Skin epidermis (tissue), 12 donors: ENCODE measurements at regions not wholly inside any gene's neighbourhood (a gene's known extent, or its start where the extent isn't known, plus 50 kb on each side); places are given as distances from the start of the nearest gene placed in this dataset.

Experiments
- H3K27ac ChIP-seq, 21 experiments: fragments of 200-600 bp; sonication (generic) in 11 of 21; one replicate each; pipeline ENCODE4 v1.5.0; 2020; ENCODE audit warnings: mild to moderate bottlenecking in 3 of 21, inconsistent platforms in 2 of 21, moderate library complexity in 2 of 21
- H3K4me3 ChIP-seq, 7 experiments: fragments of 200-600 bp; sonication (generic) in 2 of 7; one replicate each; pipeline ENCODE4 v1.5.0; 2020; ENCODE audit warnings: inconsistent platforms in 2 of 7, mild to moderate bottlenecking in 2 of 7, moderate library complexity in 1 of 7

GRCh38 chr4:38226170-38226569, 266.0 kb downstream of the PTTG2 start:
- Histone ChIP-seq H3K4me3 (no peak overlapping the region), H3K27ac (no peak overlapping the region)

- peak overlapping the region in 14 of 21 experiments; percentile 1 to 57 (median 30) for H3K27ac ChIP-seq
Observed at GRCh38 chr4:38230121-38230801, 270.1 kb downstream of the PTTG2 start.

GRCh38 chr4:38230821-38231563, 270.8 kb downstream of the PTTG2 start:
- H3K27ac ChIP-seq = peak overlapping the region in 9 of 21 experiments; percentile 15 to 53 (median 29)
- no peak overlapping the region for H3K4me3 ChIP-seq

More at GRCh38 chr4:38230121-38230801, 270.1 kb downstream of the PTTG2 start:
- H3K4me3 ChIP-seq = no peak overlapping the region

GRCh38 chr4:38231626-38232025, 271.4 kb downstream of the PTTG2 start:
- peak overlapping the region in 3 of 21 experiments; percentile 26 to 41 (median 29) for H3K27ac ChIP-seq
- H3K4me3 ChIP-seq = no peak overlapping the region

DNA sequence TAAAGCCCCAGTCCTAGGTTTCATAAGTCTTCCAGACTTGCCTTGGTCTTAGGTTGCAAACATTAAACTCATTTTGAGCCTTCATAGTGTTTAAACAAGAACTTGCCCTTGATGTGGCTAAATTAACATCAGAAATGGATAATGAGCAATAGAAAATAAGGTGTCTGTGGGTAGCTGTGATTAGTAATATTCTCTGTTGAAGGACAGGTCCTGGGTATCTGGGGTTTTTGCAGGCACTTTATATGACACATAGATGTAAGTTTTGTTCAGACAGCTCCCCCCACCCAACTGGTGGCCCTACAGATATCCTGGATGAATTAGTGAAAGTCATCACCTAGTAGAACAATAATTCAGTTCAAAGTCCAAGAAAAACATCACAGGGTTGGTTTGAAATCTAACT, 272.5 kb downstream of the PTTG2 start:
- Histone ChIP-seq H3K27ac (no peak overlapping the region), H3K4me3 (no peak overlapping the region)

DNA sequence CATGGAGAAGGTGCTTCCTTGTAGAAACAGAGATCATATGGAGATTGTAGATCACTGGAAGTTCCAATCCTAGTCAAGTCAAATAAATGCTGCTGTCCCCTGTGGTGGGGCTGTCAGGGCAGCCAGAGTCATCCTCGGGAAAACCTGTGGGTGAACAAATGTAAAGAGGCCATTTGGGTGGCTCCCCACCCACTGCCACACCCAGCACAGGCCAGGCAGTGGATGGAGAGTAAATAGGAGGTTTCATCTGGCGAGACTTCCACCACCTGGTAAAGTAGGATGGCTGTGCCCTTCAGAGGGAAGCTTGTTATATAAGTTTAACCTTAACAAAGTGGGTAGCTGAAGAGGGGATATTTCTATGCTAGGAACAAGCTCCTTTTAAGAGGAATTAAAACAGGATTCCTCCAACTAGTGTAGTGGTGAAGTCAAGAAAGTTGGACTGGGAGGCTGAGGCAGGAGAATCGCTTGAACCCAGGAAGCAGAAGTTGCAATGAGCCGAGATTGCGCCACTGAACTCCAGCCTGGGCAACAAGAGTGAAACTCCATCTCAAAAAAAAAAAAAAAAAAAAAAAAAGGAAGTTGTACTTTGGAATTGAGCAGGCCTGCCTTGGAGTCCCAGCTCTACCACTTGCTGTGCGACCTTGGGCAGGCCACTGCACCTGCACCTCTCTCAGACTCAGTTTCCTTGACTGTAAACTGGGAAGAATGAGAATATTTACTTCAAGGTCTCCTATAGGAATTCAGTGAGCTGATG, 273.7 kb downstream of the PTTG2 start:
- no peak overlapping the region for H3K27ac ChIP-seq
- H3K4me3 ChIP-seq = no peak overlapping the region

DNA sequence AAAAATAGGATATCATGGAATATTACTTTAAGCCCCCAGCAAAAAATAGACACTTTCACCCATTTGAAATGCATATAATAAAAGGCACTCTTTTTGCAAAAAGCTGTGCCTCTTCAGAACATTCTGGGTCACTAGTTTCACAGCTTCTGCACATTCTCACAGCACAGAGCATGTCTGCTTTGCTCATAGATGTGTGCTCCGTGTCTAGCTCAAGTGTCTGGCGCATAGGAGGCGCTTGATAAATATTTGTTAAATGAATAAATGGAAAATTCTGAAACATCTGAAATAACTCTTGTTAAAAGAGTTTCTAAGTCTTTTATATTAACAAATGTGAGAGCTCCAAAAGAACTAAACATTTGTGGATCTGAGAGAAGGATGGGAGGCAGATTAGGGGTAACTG, 275.2 kb downstream of the PTTG2 start:
- Histone ChIP-seq H3K4me3 (no peak overlapping the region), H3K27ac (no peak overlapping the region)

DNA sequence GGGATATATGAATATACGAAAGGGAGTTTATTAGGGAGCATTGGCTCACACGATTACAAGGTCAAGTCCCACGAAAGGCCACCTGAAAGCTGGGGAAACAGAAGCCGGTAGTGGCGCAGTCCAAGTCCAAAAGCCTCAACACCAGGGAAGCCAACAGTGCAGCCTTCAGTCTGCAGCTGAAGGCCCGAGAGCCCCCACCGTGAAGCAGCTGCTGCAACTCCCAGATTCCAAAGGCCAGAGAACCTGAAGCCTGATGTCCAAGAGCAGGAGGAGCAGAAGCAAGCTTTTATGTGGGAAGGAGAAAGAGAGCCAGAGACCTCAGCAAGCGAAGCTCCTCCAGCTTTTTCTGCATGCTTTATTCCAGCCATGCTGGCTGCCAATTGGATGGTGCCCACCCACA, 275.8 kb downstream of the PTTG2 start:
- no peak overlapping the region for H3K27ac ChIP-seq

GRCh38 chr4:38236503-38236902, 276.3 kb downstream of the PTTG2 start:
- H3K4me3 ChIP-seq = no peak overlapping the region
- peak overlapping the region in 3 of 21 experiments; percentile 3 to 34 (median 23) for H3K27ac ChIP-seq

More for the DNA sequence above, 275.8 kb downstream of the PTTG2 start:
- H3K4me3 ChIP-seq = no peak overlapping the region

DNA sequence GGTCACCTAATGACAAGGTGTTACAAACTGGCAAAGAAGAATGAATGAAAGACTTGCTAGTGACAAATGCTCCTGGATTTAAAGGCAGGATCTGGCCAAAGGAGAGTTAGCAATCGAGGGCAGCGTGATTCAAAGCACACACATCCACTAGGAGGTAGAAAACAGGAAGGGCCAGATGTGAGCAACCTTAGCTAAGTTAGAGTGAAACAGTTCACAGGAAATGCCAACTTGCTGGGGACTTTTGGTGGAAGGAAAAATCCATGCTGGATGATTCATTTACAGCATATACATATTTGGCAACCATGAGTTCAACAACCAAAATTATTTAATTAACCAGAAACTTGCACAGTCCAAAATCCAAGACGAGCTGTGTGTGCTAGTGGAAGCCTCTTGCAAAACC, 276.9 kb downstream of the PTTG2 start:
- peak overlapping the region in 2 of 21 experiments; percentile 3 to 37 for H3K27ac ChIP-seq
- H3K4me3 ChIP-seq = no peak overlapping the region

DNA sequence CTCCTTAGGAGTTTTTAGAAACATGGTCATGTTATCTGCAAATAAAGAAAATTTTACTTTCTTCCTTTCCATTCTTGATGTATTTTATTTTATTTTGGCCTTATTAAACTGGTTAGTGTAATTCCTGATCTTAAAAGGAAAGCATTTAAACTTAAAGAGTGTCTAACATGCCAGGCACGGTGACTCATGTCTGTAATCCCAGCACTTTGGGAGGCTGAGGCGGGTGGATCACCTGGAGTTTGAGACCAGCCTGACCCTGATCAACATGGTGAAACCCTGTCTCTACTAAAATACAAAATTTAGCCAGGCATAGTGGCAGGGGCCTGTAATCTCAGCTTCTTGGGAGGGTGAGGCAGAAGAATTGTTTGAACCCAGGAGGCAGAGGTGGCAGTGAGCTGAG, 281.3 kb downstream of the PTTG2 start:
- no peak overlapping the region for H3K4me3 ChIP-seq
- H3K27ac ChIP-seq = no peak overlapping the region

DNA sequence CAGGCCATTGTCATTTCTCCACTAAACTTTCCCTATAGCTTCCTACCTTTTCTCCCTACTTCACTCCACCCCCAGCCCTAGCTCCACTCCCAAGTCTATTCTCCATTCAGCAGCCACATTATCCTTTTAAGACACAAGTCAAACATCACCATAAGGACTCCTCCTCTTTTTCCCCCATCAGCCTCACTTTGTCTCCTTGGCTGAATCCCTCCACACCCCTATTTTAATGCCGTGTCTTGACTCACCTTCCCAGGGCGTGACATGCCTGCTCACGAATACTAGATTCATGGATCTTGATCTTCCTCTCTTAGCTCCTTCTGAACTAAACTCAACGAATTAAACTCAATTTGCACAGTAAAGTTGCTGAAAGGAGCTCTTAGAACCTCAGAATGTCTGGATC, 281.9 kb downstream of the PTTG2 start:
- Histone ChIP-seq H3K4me3 (no peak overlapping the region), H3K27ac (peak overlapping the region in 1 of 21 experiments; percentile 31)

DNA sequence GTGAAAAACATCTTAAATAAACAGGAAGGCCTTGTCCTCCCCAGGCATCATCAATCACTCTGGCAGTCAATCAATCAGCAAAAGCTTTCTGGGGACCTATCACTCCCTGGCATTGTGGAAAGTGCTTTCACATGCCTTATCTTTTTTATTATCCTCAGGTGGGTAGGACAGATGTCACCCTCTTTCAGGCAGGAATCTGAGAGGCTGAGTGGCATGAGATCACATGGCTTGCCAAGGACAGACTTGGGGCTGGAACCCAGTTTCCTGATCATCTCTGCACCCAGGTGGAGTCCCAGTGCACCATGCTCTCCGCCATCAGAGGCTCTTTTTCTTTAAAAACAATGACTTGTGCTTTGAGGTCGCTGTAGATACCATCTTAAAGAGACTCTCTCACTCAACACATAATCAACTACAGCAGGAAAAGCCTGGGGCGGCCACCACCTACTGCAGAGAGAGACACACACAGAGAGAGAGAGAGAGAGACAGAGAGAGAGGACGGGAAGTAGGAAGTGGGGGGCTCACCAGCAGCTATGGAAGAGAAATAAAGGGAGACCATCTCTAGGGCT, 282.7 kb downstream of the PTTG2 start:
- H3K27ac ChIP-seq = peak overlapping the region in 4 of 21 experiments; percentile 9 to 54 (median 36)
- H3K4me3 ChIP-seq = no peak overlapping the region

GRCh38 chr4:38243388-38244053, 283.3 kb downstream of the PTTG2 start:
- H3K27ac ChIP-seq = peak overlapping the region in 3 of 21 experiments; percentile 9 to 54 (median 42)
- H3K4me3 ChIP-seq = no peak overlapping the region

GRCh38 chr4:38254825-38255224, 294.6 kb downstream of the PTTG2 start:
- H3K4me3 ChIP-seq = no peak overlapping the region

DNA sequence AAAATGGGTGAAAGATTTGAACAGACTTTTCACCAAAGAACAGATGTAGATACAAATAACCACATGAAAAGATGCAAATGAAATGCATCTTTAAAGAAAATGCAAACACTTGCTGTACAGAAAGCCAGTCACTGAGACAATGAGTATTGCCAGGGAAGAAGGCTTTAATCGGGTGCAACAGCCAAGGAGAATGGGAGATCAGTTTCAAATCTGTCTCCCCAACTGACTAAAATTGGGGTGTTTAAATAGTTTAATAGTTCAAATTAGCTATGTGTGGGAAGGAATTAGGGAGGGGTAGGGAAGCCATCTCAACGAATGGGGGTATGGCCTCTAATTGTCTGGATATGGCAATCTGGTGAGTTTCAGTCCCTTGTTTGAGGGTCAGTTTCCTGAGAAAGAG, 295.4 kb downstream of the PTTG2 start:
- H3K27ac ChIP-seq = no peak overlapping the region
- no peak overlapping the region for H3K4me3 ChIP-seq

More at GRCh38 chr4:38254825-38255224, 294.6 kb downstream of the PTTG2 start:
- no peak overlapping the region for H3K27ac ChIP-seq

- Histone ChIP-seq H3K4me3 (no peak overlapping the region), H3K27ac (no peak overlapping the region)
Observed at GRCh38 chr4:38266616-38267015, 306.4 kb downstream of the PTTG2 start.

- Histone ChIP-seq H3K4me3 (no peak overlapping the region), H3K27ac (no peak overlapping the region)
Observed at GRCh38 chr4:38268108-38268820, 308.1 kb downstream of the PTTG2 start.

GRCh38 chr4:38268837-38269236, 308.6 kb downstream of the PTTG2 start:
- no peak overlapping the region for H3K4me3 ChIP-seq

More at GRCh38 chr4:38268837-38269236, 308.6 kb downstream of the PTTG2 start:
- no peak overlapping the region for H3K27ac ChIP-seq
